SK-N-MC (cell line): ENCODE measurements at regions not wholly inside any gene's neighbourhood (a gene's known extent, or its start where the extent isn't known, plus 50 kb on each side); places are given as distances from the start of the nearest gene placed in this dataset.

ENCODE experiments used
- DNase-seq: peaks from one replicate; pipeline ENCODE4 v3.0.0-alpha.2; 2011; ENCODE audit warnings: low read depth, low spot score
- H3K27ac ChIP-seq: fragments of 200-600 bp; sonication (generic); 2 replicates; pipeline ENCODE4 v1.5.1; 2016; ENCODE audit warnings: mixed run types
- H3K36me3 ChIP-seq: fragments of 200-600 bp; sonication (generic); 2 replicates; pipeline ENCODE4 v1.6.1; 2017; ENCODE audit warnings: antibody characterized with exemption, low read length, mixed read lengths; ENCODE audit not compliant: insufficient read depth
- H3K4me3 ChIP-seq: fragments of 200-600 bp; sonication (generic); 2 replicates; pipeline ENCODE4 v1.5.1; 2016
- H3K9ac ChIP-seq: fragments of 200-600 bp; sonication (generic); 2 replicates; pipeline ENCODE4 v1.8.0; 2017; ENCODE audit warnings: mixed run types, mixed read lengths; ENCODE audit not compliant: insufficient read length
- H3K9me3 ChIP-seq: fragments of 200-600 bp; sonication (generic); 2 replicates; pipeline ENCODE4 v1.6.1; 2017; ENCODE audit warnings: low read depth, mild to moderate bottlenecking, antibody characterized with exemption, low read length, moderate library complexity, mixed read lengths
- EZH2 ChIP-seq: fragments of 200-600 bp; sonication (generic); IDR thresholded peaks from one replicate; pipeline ENCODE4 v1.6.1; 2017; ENCODE audit warnings: antibody characterized with exemption
- FOXP2 ChIP-seq: optimal IDR thresholded peaks from 2 replicates; pipeline ENCODE3; 2011; ENCODE audit warnings: mild to moderate bottlenecking, moderate library complexity; ENCODE audit not compliant: insufficient read depth; ENCODE audit errors: extremely low read length, control extremely low read depth
- POLR2AphosphoS5 ChIP-seq: IDR thresholded peaks from 2 replicates; pipeline ENCODE4 v1.6.1; 2012; ENCODE audit warnings: mild to moderate bottlenecking, low read depth, low read length, borderline replicate concordance

DNA sequence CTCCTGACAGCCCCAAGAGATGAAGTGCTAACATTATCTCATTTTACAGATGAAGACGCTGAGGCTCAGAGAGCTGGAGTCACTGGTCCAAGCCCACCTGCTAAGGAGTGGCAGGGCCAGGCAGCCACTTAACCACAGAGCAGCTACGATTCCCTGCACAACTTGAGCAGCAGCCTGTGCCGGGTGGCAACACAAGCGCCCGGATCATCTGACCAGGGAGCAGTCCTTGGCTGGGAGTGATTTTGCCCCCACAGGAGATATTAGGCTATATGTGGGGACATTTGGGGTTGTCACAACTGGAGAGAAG lies 93.2 kb upstream of the PTPN1 start:
- no peak for TF ChIP-seq POLR2AphosphoS5
- no peak for TF ChIP-seq EZH2
- no peak for TF ChIP-seq FOXP2
- H3K27ac ChIP-seq: no peak overlapping the region
- H3K9ac ChIP-seq: no peak overlapping the region
- no peak for DNase-seq
- H3K4me3 ChIP-seq: no peak overlapping the region
- H3K9me3 ChIP-seq: no peaks in the 10 kb centered on the region
- no peaks in the 10 kb centered on the region for H3K36me3 ChIP-seq

DNA sequence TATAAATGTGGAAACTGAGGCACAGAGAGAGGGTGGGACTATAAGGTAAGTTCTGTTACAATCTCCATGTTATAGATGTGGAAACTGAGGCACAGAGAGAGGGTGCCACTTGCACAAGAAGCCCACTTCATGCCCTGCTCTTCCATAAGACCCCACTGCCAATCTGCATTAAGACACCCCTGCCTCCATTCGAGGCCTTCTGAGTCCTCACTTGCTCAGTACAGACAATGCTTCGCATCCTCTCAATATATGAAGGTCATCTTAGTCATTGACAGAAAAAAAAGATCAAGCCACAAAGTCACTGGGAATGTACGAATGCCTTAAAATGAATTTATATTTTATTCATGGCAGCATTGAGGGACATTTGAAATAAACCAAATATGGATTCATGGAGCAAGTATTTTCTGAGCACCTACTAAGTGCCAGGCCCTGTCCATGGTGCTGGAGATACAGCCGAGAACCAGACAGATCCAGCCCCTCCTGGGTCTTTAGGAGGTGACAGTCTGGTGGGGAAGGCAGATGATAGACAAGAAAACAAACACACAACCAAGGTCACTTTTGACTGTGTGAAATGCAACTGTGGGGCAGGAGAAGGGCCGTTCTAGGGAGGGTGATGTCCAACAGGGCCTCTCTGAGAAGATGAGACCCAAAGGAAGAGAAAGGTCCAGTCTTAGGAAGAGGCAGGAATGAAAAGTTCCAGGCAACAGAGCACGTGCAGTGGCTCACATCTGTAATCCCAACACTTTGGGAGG lies 92.5 kb upstream of the PTPN1 start:
- Histone ChIP-seq H3K9ac (no peak overlapping the region), H3K4me3 (no peak overlapping the region), H3K36me3 (no peaks in the 10 kb centered on the region), H3K27ac (no peak overlapping the region), H3K9me3 (no peaks in the 10 kb centered on the region)
- DNase-seq: no peak
- no peak for TF ChIP-seq POLR2AphosphoS5
- TF ChIP-seq FOXP2: no peak
- TF ChIP-seq EZH2: no peak

DNA sequence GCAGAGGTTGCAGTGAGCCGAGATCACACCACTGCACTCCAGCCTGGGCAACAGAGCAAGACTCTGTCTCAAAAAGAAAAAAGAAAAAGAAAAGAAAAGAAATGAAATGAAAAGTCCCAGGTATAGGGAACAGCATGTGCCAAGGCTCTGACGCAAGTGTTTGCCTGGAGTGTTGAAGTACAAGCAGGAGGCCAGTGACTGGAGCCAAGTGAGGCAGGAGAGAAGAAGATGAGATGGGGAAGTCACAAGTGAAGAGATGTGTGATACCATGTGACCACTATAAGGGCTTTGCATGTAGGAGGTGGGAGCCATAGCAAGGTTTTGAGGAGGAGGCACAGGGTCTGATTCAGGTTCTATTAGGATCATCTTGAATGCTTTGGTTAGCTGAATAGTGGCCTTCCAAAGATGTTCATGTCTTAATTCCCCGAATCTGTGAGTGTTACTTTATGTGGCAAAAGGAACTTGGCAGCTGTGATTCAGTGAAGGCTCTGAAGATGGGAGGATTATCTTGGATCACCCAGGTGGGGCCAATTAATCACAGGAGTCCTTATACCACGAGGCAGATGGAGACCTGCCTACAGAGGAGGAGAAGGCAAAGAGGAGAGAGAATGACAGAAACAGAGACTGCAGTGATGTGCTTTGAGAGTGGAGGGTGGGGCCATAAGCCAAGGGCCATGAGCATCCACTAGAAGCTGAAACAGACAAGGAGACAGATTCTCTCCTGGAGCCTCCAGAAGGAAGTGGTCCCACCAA lies 91.1 kb upstream of the PTPN1 start:
- TF ChIP-seq EZH2 (no peak), POLR2AphosphoS5 (no peak), FOXP2 (no peak)
- Histone ChIP-seq H3K36me3 (no peaks in the 10 kb centered on the region), H3K4me3 (no peak overlapping the region), H3K9me3 (no peaks in the 10 kb centered on the region), H3K9ac (no peak overlapping the region), H3K27ac (no peak overlapping the region)
- DNase-seq: no peak

DNA sequence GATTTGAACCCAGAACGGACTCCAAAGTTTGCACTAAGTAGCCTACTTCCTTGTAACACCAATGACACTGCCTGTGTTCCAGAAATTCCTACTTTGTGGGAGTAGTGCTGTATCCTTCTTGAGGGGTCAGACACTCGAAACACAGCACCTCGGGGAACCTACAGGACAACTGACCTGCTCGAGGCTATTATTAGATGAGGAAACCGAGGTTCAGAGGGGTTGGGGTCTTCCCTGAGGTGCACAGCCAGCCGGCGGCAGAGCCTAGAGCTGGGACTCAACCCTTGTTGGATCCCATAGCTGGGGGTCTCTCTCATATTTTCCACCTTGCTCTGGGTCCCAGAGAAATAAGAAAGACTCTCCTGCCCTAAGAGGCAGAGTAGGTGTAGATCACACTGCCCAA lies 89.8 kb upstream of the PTPN1 start:
- no peaks in the 10 kb centered on the region for H3K9me3 ChIP-seq
- no peak overlapping the region for H3K4me3 ChIP-seq
- no peak for TF ChIP-seq EZH2
- TF ChIP-seq POLR2AphosphoS5: no peak
- TF ChIP-seq FOXP2: no peak
- no peak overlapping the region for H3K9ac ChIP-seq
- DNase-seq: no peak
- H3K27ac ChIP-seq: no peak overlapping the region
- no peaks in the 10 kb centered on the region for H3K36me3 ChIP-seq

DNA sequence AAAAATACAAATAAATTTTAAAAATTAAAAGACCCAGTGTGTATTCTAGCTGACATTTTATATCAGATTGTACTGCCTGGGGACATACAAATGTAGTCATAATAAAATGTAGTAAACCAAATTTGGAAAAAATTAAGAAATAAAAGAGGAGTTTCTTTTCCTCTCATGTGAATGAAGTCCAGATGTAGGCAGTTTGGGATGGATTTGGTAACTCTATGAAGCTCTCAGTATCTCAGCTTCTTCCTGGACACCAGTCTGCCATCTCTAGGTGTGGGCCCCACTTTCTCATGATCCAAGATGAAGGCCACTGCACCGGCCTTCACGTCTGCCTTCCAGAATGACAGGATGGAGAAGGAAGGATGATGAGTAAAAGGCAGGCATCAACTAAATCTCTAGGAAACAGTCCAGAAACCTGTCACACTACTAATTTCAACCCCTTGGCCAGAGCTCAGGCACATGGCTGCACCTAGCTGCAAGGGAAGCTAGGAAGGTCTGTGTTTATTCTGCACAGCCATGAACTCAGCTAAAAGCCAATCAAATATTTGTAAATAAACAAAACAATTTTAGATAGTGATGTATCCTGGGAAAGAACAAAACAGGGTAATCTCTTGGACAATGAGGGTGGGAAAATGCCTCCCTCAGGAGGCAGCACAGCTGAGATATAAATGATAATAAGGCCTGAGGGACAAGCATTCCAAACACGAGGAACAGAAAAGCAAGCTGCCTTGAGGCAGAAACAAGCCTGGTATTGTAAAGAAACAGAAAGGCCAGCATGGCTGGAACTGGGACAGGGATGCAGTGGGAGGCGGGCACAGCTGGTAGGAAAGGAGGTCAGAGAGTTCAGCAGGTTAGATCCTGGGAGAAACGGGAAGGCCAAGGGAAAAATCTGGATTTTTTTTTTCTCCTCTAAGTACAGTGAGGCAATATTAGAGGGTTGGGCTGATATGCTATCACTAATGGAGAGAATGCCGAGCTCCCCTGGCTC lies 88.5 kb upstream of the PTPN1 start:
- no peak for DNase-seq
- TF ChIP-seq POLR2AphosphoS5 (no peak), EZH2 (no peak), FOXP2 (no peak)
- no peaks in the 10 kb centered on the region for H3K9me3 ChIP-seq
- no peak overlapping the region for H3K27ac ChIP-seq
- H3K36me3 ChIP-seq: no peaks in the 10 kb centered on the region
- no peak overlapping the region for H3K9ac ChIP-seq
- H3K4me3 ChIP-seq: no peak overlapping the region

DNA sequence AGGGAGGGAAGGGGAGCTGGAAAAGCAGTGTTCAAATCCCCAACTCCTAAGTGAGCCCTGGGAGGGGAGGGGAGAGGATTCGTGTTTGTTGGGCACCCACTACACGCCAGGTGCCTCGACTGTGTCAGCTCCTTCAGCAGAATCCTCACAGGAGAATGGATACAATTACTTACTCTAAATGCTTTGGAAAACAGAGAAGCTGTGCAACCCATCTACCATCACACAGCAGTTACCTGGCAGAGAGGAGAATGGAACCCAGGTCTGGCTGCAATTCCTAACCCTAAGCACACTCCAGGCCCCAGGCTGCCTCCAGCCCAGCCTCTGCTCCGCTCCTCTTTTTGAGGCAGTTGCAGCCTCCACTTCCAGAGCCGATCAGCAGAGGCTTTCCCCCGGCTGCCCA lies 86.4 kb upstream of the PTPN1 start:
- H3K4me3 ChIP-seq: no peak overlapping the region
- no peak overlapping the region for H3K9ac ChIP-seq
- H3K36me3 ChIP-seq: no peaks in the 10 kb centered on the region
- DNase-seq: no peak
- H3K27ac ChIP-seq: no peak overlapping the region
- TF ChIP-seq EZH2 (no peak), POLR2AphosphoS5 (no peak), FOXP2 (no peak)
- no peaks in the 10 kb centered on the region for H3K9me3 ChIP-seq

DNA sequence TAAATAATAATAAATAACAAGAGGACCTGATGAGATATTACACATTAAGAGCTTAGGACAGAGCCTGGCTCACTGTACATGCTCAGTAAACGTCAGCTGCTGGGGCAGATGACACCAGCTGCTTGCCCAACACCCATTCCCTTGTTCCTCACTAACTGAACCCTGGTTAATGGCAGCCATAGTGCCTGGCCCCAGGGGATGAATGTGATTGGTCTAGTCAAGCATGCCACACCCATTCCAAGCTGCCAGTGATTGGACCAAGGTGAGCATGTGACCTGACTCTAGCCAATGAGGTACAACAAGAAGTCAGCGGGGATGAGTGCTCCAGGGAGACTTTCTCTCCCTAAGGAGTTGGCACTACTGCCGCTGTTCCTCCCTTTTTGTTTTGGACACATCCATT lies 85.1 kb upstream of the PTPN1 start:
- TF ChIP-seq POLR2AphosphoS5: no peak
- no peak for TF ChIP-seq FOXP2
- no peak for TF ChIP-seq EZH2
- H3K27ac ChIP-seq: no peak overlapping the region
- no peaks in the 10 kb centered on the region for H3K9me3 ChIP-seq
- H3K36me3 ChIP-seq: no peaks in the 10 kb centered on the region
- H3K9ac ChIP-seq: no peak overlapping the region
- no peak overlapping the region for H3K4me3 ChIP-seq
- no peak for DNase-seq

DNA sequence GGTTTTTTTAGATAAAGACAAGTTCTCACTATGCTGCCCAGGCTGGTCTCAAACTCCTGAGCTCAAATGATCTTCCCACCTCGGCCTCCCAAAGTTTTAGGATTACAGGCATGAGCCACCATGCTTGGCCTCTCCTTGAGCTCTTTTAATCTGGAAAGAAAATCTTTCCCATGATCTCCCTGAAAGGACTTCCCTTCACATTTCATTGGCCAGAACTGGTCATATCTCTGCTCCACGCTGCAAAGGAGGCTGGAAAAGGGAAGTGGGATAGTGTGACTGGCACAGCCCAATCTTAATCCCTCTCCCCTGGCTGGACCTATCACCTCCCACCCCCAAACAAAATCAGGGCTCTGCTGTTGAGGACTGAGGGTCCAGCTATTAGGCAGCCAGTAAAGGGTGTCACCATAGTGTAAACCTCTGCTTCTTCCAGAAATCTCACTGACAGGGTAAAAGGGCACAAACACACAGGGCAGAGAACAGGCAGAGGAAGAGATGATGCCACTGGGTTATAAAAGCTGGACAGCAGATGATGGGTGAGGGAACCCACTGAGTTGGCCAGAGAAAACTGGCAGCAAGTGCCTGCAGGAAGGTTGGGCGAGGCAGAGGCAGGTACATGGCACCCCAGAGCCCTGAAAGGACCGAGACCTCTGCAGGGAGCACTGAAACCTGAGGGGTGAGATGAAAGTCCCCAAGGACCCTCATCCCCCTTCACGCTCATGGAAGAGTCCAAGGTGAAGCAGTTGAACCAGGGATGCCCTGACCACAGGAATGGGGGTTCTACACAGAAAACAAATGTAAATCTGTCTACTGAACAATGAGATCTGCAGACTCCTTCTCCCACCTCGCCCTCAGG lies 83.1 kb upstream of the PTPN1 start:
- Histone ChIP-seq H3K27ac (no peak overlapping the region), H3K9me3 (no peaks in the 10 kb centered on the region), H3K36me3 (no peaks in the 10 kb centered on the region), H3K9ac (no peak overlapping the region), H3K4me3 (no peak overlapping the region)
- TF ChIP-seq POLR2AphosphoS5 (no peak), EZH2 (no peak), FOXP2 (no peak)
- DNase-seq: no peak
